Thyroid gland (tissue), 4 donors: ENCODE measurements at regions not wholly inside any gene's neighbourhood (a gene's known extent, or its start where the extent isn't known, plus 50 kb on each side); places are given as distances from the start of the nearest gene placed in this dataset.

Source experiments
- CTCF ChIP-seq, 6 experiments: fragments of 200-600 bp in 3 of 6; fragments of 450-650 bp in 3 of 6; sonication (generic) in 3 of 6; IDR thresholded peaks; one replicate each; pipeline ENCODE4 v1.5.1; 2016 to 2019; ENCODE audit warnings: antibody characterized with exemption in 6 of 6, mild to moderate bottlenecking in 2 of 6, inconsistent platforms in 1 of 6, moderate library complexity in 1 of 6
- POLR2A ChIP-seq, 2 donors: fragments of 450-650 bp; IDR thresholded peaks; one replicate each; pipeline ENCODE4 v1.6.1; 2017; ENCODE audit warnings: antibody characterized with exemption in 2 of 2, mild to moderate bottlenecking in 2 of 2, moderate library complexity in 1 of 2

- TF ChIP-seq POLR2A (IDR thresholded peaks at IDR 0.05): no peak
- TF ChIP-seq CTCF (IDR thresholded peaks at IDR 0.05): no peak
Measured at GRCh38 chr6:156461647-156462046, 315.5 kb upstream of the ARID1B start.
